ENCODE measurements at regions not wholly inside any gene's neighbourhood (a gene's known extent, or its start where the extent isn't known, plus 50 kb on each side); places are given as distances from the start of the nearest gene placed in this dataset.

DNA sequence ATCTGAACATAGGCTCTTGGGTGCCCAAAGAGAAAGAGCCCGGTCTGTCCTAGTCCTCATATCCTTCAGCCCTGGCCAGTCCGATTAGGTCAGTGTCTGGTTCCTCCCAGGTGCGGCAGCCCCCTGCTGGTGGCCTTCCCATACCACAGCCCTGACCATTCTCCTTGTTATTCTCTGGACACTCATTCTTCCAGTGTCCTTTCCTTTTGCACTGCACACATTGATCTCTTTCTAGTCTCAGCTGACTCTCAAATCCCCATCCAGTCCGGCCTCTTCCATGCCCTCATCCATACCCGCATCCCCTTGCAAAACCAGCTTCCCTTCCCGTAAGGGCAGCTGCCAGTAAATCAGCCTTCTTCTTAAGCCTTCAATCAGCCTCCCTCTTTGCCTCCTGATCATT lies 1316.3 kb downstream of the TMEM121 start:
- ATAC-seq (peak in 1 of 2 donors; percentile 13), DNase-seq (no peak)
- H3K27ac ChIP-seq = no peak overlapping the region

DNA sequence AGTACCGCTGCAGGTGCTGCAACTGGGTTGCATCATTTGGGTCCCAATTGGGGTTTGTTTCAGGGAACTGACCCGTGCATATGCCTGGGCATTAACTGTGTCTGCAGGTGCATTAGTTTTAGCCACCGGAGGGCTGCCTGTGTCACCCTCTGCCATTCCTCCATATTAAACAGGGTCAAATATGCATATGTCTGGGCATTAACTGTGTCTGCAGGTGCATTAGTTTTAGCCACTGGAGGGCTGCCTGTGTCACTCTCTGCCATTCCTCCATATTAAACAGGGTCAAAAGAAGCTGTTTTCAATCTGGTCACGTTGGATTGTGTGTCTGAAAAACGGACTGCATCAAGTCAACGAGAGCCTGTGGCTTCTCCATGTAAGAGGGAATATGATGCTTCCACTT lies 1317.0 kb downstream of the TMEM121 start:
- no peaks in the 10 kb centered on the region for H3K9me3 ChIP-seq
- DNase-seq = no peak
- TF ChIP-seq, protein P1, sequence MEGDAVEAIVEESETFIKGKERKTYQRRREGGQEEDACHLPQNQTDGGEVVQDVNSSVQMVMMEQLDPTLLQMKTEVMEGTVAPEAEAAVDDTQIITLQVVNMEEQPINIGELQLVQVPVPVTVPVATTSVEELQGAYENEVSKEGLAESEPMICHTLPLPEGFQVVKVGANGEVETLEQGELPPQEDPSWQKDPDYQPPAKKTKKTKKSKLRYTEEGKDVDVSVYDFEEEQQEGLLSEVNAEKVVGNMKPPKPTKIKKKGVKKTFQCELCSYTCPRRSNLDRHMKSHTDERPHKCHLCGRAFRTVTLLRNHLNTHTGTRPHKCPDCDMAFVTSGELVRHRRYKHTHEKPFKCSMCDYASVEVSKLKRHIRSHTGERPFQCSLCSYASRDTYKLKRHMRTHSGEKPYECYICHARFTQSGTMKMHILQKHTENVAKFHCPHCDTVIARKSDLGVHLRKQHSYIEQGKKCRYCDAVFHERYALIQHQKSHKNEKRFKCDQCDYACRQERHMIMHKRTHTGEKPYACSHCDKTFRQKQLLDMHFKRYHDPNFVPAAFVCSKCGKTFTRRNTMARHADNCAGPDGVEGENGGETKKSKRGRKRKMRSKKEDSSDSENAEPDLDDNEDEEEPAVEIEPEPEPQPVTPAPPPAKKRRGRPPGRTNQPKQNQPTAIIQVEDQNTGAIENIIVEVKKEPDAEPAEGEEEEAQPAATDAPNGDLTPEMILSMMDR (IDR thresholded peaks at IDR 0.05) = no peak
- no peaks in the 10 kb centered on the region for H3K27me3 ChIP-seq (ENCODE audit: low read depth)
- H3K27ac ChIP-seq = peak overlapping the region; percentile 92
- no peak for ATAC-seq
- H3K4me1 ChIP-seq = peaks cover 33% of the 10 kb centered on the region
- H3K36me3 ChIP-seq = no peaks in the 10 kb centered on the region
- intact Hi-C loops (cut with DNase I) = no loop called here
- peak overlapping the region; percentile 48 for H3K4me3 ChIP-seq

More for the DNA sequence above, 1316.3 kb downstream of the TMEM121 start:
- Histone ChIP-seq H3K9me3 (no peaks in the 10 kb centered on the region), H3K36me3 (no peaks in the 10 kb centered on the region), H3K4me1 (peaks cover 33% of the 10 kb centered on the region), H3K4me3 (no peak overlapping the region), H3K27me3 (ENCODE audit: low read depth) (no peaks in the 10 kb centered on the region)
- intact Hi-C loops (cut with DNase I) = no loop called here
- TF ChIP-seq, protein P1 (IDR thresholded peaks at IDR 0.05) = peak; percentile 45

DNA sequence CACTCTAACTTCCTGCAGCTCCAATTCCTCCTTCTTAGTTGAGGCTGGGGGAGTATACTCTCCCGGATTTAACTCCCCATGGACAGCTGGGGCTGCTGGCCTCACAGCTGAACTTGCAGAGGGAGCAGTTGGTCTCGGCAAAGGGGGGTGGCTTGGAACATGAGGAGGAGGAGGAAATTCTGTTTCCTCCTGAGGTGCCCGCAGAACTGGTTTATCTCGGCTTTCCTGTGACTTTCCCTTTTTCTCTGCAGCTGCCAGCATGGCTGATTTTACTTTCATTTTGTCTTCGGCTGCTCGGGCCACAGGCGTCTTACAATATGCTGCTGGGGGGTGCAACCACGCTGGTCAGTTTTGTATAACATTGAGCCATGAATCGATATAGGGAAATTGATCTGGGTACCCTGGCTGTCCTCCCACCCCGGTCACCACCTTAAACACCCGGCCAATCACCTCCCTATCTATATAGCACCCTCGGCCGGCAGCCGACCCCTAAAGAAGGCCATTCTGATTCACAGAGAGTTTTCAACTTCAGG lies 1317.6 kb downstream of the TMEM121 start:
- Histone ChIP-seq H3K4me1 (peaks cover 33% of the 10 kb centered on the region), H3K9me3 (no peaks in the 10 kb centered on the region), H3K27me3 (ENCODE audit: low read depth) (no peaks in the 10 kb centered on the region), H3K36me3 (no peaks in the 10 kb centered on the region), H3K27ac (peak overlapping the region; percentile 92), H3K4me3 (peak overlapping the region; percentile 48)
- DNase-seq = peak; percentile 65
- peak; percentile 30 to 50 for ATAC-seq
- intact Hi-C loops (cut with DNase I) = no loop called here
- TF ChIP-seq, protein P1 (IDR thresholded peaks at IDR 0.05) = no peak

DNA sequence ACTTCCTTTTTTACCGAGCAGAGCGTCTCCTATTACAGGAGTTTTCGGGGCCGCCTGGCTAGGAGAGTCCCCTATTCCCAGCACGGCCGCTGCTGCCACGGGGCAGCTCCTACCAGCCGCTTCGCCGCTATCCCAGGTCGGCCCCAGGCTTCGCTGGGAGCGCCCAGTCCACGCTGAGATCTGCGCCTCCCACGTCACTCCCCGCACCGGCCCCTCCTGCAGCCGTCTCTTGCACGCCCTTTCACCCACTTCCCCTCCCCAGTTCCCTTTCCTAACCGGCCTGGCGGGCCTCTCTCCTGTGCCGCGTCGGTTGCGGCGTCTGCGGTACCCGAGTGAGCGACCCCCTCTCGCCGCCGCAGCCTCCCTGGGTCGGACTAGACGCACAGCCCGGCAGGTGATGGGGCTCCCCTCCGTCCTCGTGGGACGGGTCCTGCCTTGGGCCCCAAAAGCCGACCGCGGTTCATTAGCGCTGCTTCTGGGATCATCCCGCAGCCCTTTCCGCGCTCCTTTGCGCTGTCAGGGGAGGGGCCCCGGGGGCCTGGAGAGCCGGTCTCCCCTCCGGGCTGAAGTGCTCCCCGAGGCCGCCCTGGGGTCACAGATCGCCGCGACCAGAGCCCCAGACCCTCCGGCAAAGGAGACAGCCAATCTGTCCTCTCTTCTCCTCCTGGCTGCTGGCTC lies 1318.4 kb downstream of the TMEM121 start:
- Histone ChIP-seq H3K9me3 (no peaks in the 10 kb centered on the region), H3K4me3 (peak overlapping the region; percentile 48), H3K27ac (peak overlapping the region; percentile 92), H3K4me1 (peaks cover 33% of the 10 kb centered on the region), H3K27me3 (ENCODE audit: low read depth) (no peaks in the 10 kb centered on the region), H3K36me3 (no peaks in the 10 kb centered on the region)
- peak; percentile 89 for DNase-seq
- intact Hi-C loops (cut with DNase I) = no loop called here
- peak; percentile 73 to 87 for ATAC-seq
- TF ChIP-seq, protein P1 (IDR thresholded peaks at IDR 0.05) = no peak

DNA sequence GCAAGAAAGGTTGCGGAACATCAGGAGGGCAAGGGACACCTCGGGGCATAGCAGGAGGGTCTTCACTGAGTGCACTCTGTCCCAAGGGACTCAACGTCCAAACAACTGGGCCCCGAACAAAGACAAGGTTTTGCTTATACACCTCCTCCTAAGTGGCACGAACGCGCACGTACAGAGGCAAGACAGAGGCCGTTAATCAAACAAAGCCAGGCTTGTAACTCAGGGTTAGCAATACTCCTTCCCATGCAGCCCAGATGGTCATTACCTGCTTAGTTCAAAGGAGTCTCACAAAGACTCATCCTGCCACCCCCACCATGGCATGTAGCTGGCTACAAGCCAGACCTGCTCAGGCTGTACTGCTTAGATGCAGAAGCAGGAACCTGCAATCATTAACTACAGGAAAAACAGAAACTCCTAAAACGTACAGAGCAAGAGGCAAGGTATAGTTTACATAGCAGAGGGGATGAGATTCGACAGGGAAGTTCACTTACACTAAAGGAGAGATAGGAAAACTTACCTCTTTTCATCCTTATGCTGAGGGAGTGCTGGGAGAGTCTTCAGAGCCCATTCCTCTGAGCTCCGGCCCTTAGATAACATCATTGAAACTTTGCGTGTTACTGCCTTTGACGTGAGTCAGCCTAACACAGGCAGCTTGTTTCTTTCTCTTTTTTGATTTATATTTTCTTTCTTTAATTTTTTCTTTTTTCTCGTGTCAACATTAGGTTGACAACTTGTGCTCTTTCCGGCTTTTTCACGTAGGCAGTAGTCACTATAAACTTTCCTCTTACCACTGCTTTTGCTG lies 1319.1 kb downstream of the TMEM121 start:
- intact Hi-C loops (cut with DNase I) = no loop called here
- peak overlapping the region; percentile 48 for H3K4me3 ChIP-seq
- no peaks in the 10 kb centered on the region for H3K27me3 ChIP-seq (ENCODE audit: low read depth)
- H3K27ac ChIP-seq = peak overlapping the region; percentile 92
- TF ChIP-seq, protein P1 (IDR thresholded peaks at IDR 0.05) = no peak
- H3K36me3 ChIP-seq = no peaks in the 10 kb centered on the region
- H3K9me3 ChIP-seq = no peaks in the 10 kb centered on the region
- peaks cover 26% of the 10 kb centered on the region for H3K4me1 ChIP-seq
- peak; percentile 79 for DNase-seq
- peak; percentile 47 to 68 for ATAC-seq

Data from lower lobe of right lung (tissue), 2 donors.